Cardiac fibroblast (primary cell): ENCODE measurements at regions not wholly inside any gene's neighbourhood (a gene's known extent, or its start where the extent isn't known, plus 50 kb on each side); places are given as distances from the start of the nearest gene placed in this dataset.

Source experiments
- DNase-seq, 2 donors: peaks; one replicate each; pipeline versions ENCODE4 v3.0.0 to v3.0.0-alpha.2; 2010; ENCODE audit warnings: low read depth in 2 of 2
- H3K4me3 ChIP-seq, 2 donors: replicated peaks in 1 of 2; 1 replicate in 1 of 2; 2 replicates in 1 of 2; pipeline ENCODE4 v1.5.1; 2011; ENCODE audit warnings: low read depth in 2 of 2, low read length in 2 of 2, mild to moderate bottlenecking in 2 of 2, moderate library complexity in 1 of 2
- CTCF ChIP-seq: IDR thresholded peaks from one replicate; pipeline ENCODE4 v1.5.1; 2011; ENCODE audit warnings: low read depth, mild to moderate bottlenecking, low read length, inconsistent platforms

- no peak for DNase-seq
- H3K4me3 ChIP-seq: no peak overlapping the region
- no peak for TF ChIP-seq CTCF
Observed at GRCh38 chrX:76228499-76228898, 55.6 kb downstream of the PBDC1 start.

GRCh38 chrX:76248901-76249300 is 76.0 kb downstream of the PBDC1 start:
- no peak overlapping the region for H3K4me3 ChIP-seq
- no peak for TF ChIP-seq CTCF
- DNase-seq: no peak

DNA sequence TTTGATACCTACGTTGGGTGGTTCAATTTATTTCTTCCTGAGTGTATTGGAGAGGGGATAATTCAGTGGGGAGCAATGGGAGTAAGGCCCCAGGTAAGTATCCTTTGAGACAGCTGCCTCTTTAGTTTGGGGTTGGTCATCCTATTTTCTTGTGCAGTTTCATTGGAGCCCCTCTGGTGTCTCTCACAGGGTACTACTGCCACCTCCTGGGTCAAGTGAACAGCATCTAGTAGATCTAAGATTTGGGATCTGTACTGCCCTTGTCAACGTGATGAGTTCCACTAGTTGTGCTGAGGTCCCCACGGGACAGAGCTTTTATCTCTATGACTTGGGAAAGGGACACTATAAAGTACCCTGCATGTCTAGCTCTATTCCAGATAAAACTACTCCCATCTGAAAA is 80.6 kb downstream of the PBDC1 start:
- peak; percentile 42 to 56 for DNase-seq
- H3K4me3 ChIP-seq: no peak overlapping the region
- TF ChIP-seq CTCF: peak; percentile 47

DNA sequence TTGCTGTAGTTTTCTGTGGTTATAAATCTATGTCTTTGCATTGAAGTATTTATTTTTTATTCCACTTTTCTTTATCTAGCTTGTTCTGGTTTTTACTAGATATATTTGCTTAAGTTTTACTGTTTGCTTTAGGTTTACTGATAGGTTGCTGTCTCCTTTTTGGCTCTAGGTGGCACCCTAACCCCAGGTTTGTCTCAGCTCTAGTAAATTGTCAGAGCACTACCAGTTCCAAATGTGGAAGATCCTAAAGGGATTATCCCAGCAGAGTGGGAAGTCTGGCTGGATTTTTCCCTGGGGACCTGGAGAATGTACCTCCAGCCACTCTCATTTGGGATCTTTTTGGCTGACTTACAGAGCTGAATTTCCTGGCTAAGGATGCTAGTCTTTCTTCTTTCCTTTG is 106.1 kb downstream of the PBDC1 start:
- H3K4me3 ChIP-seq: no peak overlapping the region
- TF ChIP-seq CTCF: peak; percentile 49
- peak; percentile 54 to 59 for DNase-seq
